Stimulated activated CD8-positive, alpha-beta memory T cell treated with anti-CD3 and anti-CD28 coated beads, Interleukin-12 subunit alpha, Interleukin-12 subunit beta, amount 100 ng/mL, for 4 hours (primary cell): ENCODE measurements at regions not wholly inside any gene's neighbourhood (a gene's known extent, or its start where the extent isn't known, plus 50 kb on each side); places are given as distances from the start of the nearest gene placed in this dataset.
"Not testable (repeated sequence)": the region's sequence is repeated elsewhere in the genome, so short reads cannot be mapped to it uniquely, and the experiment has no call there.

ENCODE experiments used
- DNase-seq: peaks from one replicate; pipeline ENCODE4 v3.0.0-alpha.2; 2020; ENCODE audit warnings: low read depth

DNA sequence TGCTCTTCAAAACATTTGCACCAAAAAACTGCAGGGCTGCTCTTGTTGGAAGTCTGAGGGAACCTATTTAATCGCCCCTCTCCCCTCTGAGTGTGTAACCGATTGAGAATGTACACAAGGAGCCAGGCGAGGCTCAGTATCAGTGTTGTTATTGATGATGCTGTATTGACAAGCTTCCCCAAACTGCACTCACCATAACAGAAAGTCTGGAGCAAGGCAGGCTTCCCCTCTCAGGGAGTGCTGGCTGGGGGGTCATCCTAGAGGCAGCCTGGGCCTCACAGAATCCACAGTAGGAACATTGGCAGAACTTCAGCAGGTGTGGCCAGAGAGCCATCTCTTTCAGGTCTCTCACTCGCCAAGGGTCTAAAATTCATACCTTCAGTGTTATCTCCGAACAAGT, 58.1 kb upstream of the TUNAR start:
- DNase-seq, result no peak

DNA sequence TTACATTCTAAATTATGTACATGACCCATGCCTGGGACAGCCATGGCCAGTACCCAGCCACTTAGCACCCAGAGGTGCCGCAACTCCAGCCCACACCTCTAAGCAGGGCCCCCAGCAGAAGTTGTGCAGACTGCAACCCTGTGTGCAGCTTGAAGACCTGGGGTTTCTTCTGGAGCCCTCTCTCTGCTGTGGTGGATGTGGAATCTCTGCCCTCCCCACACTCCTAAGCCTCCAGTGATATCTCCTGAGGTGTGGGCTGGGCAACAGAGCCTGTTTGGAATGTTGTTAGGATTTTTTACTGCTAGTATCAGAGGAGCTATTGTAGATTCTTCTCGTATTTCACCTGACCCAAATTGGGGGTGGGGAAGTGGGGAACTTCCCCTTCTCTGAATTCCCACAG, 59.4 kb upstream of the TUNAR start:
- DNase-seq, result no peak

DNA sequence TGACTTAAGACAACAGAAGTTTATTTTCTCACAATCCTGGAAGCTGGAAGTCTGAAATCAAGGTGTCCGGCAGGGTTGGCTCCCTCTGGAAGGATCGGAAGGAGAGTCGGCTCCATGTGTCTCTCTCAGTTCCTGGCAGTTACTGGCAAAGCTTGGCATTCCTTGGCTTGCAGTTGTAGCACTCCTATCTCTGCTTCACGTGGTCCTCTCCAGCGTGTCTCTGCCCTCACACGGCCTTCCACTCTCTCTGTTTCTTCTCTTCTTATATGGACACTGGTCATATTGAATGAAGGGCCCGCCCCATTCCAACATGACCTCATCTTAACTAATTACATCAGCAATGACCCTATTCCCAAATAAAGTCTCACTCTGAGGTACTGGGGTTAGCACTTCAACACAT, 60.1 kb upstream of the TUNAR start:
- no peak for DNase-seq

DNA sequence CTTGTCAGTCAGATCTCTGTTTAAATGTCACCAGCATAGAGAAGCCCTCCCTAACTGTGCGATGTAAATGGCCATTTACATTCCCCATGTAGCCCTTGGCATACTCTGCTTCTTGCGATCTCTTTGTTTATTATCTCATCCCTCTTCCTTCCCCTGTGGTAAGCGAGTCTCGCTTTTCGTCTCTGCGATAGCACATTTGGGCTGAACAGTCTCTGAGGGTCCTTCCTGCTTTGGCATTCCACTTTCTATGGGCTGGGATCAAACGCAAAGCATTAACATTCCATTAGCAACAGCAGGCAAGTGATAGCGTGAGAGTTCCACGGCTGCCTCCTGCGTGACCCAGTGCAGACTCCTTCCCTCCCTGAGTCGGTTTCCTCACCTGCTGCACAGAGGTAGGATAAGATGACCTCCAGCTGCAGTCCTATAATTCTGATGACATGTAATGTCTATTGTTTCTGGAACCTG, 61.4 kb upstream of the TUNAR start:
- no peak for DNase-seq

DNA sequence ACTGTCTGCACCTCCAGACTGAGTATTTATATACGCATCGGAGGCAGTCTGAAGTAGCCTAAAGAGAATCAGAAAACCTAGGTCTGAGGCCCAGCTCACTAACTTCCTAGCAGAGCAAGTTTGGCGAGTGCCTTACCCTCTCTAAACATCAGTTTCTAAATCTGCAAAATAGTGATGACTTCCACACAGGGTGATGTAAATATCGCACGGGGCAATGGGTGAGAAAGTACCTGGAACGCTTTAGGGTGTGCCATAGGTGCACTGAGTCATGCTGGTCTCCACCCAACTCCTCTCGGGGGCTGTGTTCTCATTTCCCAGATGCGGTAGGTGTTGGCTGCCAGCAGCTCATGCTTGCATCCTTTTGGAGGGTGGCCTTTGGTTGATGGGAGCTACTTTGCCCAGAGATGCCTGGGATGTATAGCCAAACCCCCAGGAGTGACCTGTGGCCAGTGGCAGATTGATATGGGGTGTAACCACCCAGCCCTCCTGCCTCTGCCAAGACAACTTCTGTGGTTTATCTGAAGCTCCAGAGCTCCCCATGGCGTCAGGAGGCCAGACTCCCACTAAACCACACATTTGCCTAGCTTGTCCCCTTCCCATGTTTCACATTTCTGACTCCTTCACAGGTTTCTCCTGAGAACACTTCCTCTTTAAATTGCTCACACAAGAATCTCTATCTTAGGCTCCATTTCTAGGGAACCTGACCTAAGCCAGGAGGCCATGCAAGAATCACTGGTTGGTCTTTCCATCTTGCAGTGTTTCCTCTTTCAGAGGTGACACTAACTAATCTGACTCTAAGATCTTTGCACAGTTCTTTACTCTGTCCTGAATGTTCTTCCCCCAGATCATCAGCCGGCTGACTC, 62.0 kb upstream of the TUNAR start:
- DNase-seq, result no peak

DNA sequence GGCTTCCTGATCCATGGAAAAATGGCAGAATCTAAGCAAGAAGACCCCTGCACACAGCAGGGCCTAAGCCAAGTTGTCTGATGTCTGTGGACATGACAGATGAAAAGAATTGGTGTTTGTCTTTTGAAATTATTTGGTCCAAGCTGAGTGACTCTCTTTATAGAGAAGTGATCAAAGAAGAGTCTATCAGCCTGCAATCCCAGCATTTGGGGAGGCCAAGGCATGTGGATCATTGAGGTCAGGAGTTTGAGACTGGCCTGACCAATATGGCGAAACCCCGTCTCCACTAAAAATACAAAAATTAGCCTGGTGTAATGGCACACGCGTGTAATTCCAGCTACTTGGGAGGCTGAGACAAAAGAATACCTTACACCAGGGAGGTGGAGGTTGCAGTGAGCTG, 64.8 kb upstream of the TUNAR start:
- no peak for DNase-seq

DNA sequence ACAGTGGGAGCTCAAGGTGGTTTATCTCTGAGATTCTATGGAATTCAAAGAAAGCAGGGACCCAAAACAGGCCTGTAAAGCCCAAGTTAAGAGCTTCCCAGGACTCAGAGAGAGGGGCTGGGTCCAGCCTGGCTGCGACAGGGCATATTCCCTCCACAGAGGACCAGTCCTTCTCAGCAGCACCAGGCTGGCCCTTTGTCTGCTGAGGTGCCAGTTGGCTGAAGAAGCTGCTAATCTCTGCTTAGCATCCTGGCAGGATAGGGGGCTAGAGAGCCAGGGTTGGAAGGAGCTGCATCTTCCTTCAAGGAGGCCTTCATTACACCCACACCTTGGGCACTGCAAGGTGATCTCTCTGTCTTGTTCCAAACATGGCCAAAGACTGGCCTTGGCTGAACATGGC, 68.3 kb upstream of the TUNAR start:
- DNase-seq, result no peak

DNA sequence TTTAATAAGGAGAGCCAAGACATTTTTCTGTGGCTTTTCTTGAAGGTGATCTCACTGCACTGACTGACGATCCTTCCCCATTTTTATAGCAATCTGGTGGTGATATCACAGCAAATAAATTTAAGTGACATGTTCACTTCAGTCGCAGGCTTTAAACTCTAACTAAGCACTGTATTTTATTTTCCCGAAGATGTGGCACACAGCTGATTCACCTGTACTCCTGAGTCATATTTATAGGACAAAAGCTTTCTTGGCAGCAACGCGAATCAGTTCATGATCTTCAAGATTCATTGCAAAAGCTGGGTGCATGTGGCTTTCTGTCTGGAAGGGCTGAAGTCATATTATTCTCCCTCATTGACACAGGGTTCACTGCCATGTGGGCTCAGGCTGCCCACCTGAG, 79.8 kb upstream of the TUNAR start:
- DNase-seq, result no peak

DNA sequence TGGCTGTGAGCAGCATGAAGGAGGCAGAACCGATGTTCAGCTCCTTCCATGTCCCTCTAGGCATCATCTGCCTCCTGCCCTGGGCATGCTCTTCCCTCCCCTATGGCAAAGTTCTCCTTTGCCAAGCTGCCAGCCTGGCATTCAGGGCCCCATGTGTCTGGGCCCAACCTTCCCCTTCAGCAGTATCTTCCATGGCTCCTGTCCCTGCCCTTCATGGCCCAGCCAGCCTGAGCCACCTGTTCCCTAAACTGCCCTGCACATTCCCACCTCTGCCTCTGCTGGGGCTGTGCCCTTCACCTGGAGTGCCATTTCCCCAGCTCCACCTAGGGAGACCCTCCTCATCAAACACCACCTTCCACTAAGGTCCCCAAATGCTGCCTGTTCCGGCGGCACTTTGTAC, 74.0 kb upstream of the TCL1A start:
- DNase-seq, result no peak

DNA sequence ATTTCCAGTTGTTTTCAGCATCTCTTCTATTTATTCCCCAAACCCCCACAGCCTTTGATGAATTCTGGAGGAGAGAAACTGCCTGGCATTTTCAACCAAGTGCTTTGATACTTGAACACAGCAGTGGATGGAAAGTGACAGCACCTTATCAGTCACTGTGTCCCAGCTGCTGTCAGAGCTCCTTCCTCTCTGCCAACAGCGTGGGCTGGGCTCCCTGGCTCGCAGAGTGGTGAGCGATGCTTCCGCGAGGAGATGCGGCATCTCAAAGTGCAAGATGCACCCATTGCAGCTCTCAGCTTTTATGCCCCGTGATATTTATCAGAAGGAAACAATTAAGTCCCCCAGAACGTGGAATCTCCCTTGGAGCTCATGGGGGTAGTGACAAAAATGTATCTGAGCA, 72.6 kb upstream of the TCL1A start:
- DNase-seq, result no peak

DNA sequence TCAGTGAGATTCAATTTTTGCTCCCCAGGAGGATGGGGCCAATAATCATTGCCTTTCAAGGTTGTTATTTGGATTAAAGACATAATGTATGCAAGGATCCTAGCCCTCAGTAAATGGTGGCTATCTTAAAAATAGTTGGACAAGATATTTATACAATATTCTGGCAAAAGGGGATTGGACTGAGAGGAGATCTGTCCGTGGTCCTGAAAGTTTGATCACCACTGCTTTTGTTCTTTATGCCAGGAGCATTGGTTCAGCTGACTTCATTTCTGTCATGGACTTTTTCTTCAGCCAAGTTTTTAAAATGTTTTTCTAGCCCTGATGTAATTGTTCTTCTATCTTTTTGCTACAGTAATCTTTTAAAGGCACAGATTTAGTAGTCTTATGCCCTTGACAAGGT, 70.2 kb upstream of the TCL1A start:
- DNase-seq, result no peak

DNA sequence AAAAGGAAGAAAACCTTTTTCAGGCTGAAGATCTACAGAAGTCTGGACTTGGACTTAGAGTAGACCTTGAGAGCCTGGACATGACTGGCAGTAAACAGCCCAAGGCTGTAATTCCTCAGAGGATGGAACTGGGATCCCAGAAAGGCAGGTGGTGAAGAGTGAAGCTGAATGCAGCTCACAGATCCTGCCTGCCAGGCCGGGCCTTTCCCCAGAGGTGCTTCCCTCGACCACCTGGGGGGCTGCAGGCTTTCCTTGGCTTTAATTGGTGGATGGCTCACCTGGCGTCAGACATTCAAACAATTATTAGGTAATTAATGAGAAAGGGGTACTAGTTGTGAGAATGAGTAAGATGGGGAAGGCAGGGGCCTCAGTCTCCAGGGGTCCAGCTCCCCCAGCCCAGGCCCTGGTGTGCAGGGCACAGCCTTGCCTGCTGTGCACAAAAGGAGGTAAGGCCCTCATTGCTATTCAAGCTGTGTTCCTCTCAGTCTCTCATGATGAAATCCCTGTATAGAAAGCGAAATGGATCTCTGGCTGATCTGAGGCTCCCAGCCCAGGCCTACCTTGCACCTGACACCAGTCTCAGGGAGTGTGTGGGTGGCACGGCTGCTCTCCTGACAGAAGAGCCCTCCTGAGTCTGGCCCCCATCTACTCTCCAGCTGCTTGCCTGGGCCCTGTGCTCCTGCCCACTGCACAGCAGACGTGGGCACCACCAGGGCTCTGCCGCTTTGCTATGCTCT, 63.0 kb upstream of the TCL1A start:
- no peak for DNase-seq

DNA sequence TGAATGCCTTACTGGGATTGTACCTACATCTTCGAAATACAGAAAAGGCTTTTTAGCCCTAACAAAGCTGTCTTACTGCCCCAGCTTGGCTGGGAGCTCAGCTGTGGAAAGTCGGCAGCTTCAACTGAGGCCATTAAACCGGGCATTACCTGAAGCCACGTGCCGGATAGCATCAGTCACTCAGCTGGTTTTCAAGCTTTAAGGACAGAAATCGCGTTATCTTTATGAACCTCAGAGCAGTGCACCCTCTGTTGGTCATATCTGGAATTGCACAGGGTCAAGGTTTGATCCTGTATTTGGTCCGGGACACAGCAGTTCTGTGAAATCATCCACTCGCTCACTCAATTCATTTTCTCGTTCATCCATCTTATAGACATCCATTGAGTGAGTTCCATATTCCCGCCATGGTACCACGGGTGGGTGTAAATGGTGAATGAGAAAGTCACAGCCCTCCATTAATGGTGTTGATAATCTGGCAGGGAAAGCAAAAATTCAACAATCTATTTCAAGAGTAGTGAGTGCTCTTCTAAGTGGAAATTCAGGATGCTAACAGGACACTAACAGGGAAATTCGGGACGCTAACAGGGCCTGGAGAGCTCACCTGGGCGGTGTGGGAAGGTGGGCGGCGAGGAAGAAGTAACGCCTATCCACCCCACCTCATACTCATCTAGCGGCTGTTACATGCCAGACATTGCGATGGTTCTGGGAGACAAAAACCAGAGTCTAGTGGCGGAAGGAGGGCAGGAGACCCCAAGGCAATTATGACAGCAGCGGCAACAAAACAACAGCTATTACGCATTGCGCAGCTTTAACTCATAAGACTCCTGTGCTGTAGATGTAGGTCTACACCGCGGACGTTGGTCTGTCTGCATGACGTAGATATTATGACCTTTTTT, 60.6 kb upstream of the TCL1A start:
- peak; percentile 1 for DNase-seq

DNA sequence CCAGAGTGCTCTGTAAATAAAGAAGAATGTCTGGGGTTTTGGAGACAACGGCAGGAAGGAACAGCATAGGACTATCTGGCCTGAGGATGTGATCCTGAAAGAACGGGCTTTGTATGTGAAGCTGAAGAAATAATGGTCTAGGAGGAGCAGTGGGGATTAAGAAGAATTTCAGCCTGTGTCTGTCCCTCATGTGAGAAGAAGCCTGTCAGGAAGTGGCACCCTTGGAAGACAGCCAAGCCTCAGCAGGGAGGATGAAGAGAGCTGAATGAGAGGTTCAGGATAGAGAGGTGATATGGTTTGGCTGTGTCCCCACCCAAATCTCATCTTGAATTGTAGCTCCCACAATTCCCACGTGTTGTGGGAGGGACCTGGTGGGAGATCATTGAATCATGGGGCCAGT, 56.9 kb upstream of the TCL1A start:
- no peak for DNase-seq

DNA sequence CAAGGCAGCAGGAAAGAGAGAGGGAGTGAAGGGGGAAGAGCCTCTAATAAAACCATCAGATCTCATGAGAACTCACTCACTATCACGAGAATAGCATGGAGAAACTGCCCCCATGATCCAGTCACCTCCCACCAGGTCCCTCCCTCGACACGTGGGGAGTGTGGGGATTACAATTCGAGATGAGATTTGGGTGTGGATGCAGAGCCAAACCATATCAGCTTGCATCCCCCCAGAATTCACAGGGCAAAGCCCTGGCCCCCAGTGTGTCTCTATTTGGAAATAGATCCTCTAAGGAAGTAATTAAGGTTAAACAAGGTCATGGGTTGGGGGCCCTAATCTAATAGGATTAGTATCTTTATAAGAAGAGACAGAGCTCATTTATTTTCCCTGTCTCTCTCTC, 56.1 kb upstream of the TCL1A start:
- no peak for DNase-seq

DNA sequence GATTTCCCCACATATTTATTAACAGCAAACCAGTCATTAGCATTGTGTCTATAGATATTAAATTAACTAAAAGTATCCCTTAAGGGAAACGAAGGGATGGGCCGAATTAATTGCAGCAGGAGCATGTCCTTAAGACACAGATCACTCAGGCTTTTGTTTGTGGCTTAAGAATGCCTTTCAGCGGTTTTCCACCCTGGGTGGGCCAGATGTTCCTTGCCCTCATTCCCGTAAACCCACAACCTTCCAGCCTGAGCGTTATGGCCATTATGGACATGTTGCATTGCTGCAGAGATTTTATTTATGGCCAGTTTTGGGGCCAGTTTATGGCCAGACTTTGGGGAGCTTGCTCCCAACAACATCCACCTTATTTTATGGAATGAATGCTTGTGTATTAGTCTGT, 55.5 kb upstream of the TCL1A start:
- not testable (repeated sequence) for DNase-seq

DNA sequence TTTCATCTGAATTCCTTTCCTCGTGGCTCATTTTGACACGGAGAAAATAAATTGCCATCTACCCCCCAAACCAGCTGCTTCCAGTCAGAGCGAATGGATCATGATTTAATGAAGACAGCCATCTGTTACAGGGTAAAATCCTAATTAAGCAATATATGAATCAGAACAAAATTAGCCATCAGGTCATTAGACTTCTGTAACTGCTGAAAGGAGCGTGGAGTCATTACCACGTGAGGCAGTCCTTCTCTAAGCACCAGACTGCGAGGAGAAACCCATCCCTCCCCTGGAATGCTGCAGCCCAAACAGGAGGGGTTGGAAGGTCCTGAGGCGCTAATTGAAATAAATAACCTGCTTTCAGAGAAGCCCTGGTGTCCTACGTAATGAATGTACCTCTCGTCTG, 51.1 kb upstream of the TCL1A start:
- DNase-seq, result no peak

DNA sequence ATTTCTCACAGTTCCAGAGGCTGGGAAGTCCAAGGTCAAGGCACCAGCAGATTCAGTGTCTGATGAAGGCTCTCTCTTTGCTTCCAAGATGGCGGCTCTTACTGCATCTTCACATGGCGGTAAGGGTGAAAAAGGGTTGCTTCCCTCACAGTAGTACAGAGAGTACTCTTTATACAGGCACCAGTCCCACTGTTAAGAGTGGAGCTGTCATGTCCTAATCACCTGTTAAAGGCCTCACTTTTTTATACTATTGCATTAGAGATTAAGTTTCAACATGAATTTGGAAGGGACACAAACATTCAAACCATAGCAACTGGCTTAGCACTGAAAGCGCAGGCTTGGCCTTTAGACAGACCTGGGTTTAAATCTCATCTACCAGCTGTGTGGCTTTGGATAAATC, 50.0 kb upstream of the TCL1A start:
- DNase-seq, result no peak
